Endothelial cell of umbilical vein (primary cell): ENCODE measurements at regions not wholly inside any gene's neighbourhood (a gene's known extent, or its start where the extent isn't known, plus 50 kb on each side); places are given as distances from the start of the nearest gene placed in this dataset.

Source experiments
- BruUV-seq: library from RNA; stranded (reverse); fragments of 400-500 nt; replicated peaks from 2 replicates; lab custom pipeline; 2021; lab: Mats Ljungman, UMichigan
- CTCF ChIA-PET: fragments of 300-600, 350-600 bp; sonication (Branson Sonifier 250); formaldehyde crosslinking; loops from one replicate; lab custom pipeline; 2021; ENCODE audit warnings: antibody characterized with exemption, inconsistent platforms; lab: Charles Lee
- POLR2A ChIA-PET: fragments of 300-600, 350-600 bp; sonication (Branson Sonifier 250); formaldehyde crosslinking; loops from one replicate; lab custom pipeline; 2021; ENCODE audit warnings: antibody characterized with exemption, inconsistent platforms; lab: Charles Lee
- DNase-seq: peaks from one replicate; pipeline ENCODE4 v3.0.0-alpha.2; 2011; ENCODE audit warnings: low read depth, low spot score
- FAIRE-seq: peaks from 2 replicates; lab custom pipeline; 2011; peaks lifted over from hg19 to GRCh38; lab: Jason Lieb, UNC
- H2AFZ ChIP-seq: 2 replicates; pipeline ENCODE4 v1.6.0; 2012; ENCODE audit warnings: low read depth, low read length, control low read depth, inconsistent platforms
- H3K27ac ChIP-seq: 2 replicates; pipeline ENCODE4 v1.5.1; 2011; ENCODE audit warnings: low read depth, mild to moderate bottlenecking, control low read depth, low read length, moderate library complexity; ENCODE audit not compliant: insufficient read depth
- H3K27me3 ChIP-seq, 2 experiments: 2 replicates each; pipeline versions ENCODE4 v1.6.0 to v1.6.1; 2011; ENCODE audit warnings: low read length in 2 of 2, mixed read lengths in 1 of 2; ENCODE audit not compliant: control insufficient read depth in 2 of 2, insufficient read depth in 2 of 2
- H3K36me3 ChIP-seq, 2 experiments: 2 replicates in 1 of 2; 3 replicates in 1 of 2; pipeline ENCODE4 v1.5.1; 2011; ENCODE audit warnings: low read length in 2 of 2, mild to moderate bottlenecking in 1 of 2, moderate library complexity in 1 of 2; ENCODE audit not compliant: control insufficient read depth in 2 of 2, insufficient read depth in 2 of 2; ENCODE audit errors: extremely low read depth in 1 of 2
- H3K4me1 ChIP-seq: 3 replicates; pipeline ENCODE4 v1.5.1; 2011; ENCODE audit warnings: mild to moderate bottlenecking, low read length; ENCODE audit not compliant: control insufficient read depth, insufficient read depth; ENCODE audit errors: extremely low read depth
- H3K4me2 ChIP-seq: 2 replicates; pipeline ENCODE4 v1.6.1; 2011; ENCODE audit warnings: low read length, control low read depth, mixed read lengths; ENCODE audit not compliant: insufficient read depth
- H3K4me3 ChIP-seq, 3 experiments: fragments of 200-600 bp in 1 of 3; sonication (generic), shearing (Covaris generic) in 1 of 3; replicated peaks in 1 of 3; 2 replicates each; pipeline ENCODE4 v1.5.1; 2011 to 2016; ENCODE audit warnings: control low read depth in 3 of 3, low read length in 3 of 3, mild to moderate bottlenecking in 2 of 3, inconsistent platforms in 1 of 3, low read depth in 1 of 3, moderate library complexity in 1 of 3; ENCODE audit not compliant: insufficient read depth in 1 of 3
- H3K79me2 ChIP-seq: 2 replicates; pipeline ENCODE4 v1.6.0; 2012; ENCODE audit warnings: low read length, inconsistent platforms; ENCODE audit not compliant: control insufficient read depth, insufficient read depth
- H3K9ac ChIP-seq: replicated peaks from 2 replicates; pipeline ENCODE3; 2011; ENCODE audit warnings: low read length, control low read depth; ENCODE audit not compliant: insufficient read depth; ENCODE audit errors: extremely low read depth
- H3K9me1 ChIP-seq: replicated peaks from 3 replicates; pipeline ENCODE4 v1.6.0; 2011; ENCODE audit warnings: mild to moderate bottlenecking, low read length; ENCODE audit not compliant: control insufficient read depth, insufficient read depth; ENCODE audit errors: extremely low read depth
- H3K9me3 ChIP-seq: replicated peaks from 2 replicates; pipeline ENCODE4 v1.5.1; 2012; ENCODE audit warnings: low read length, inconsistent platforms; ENCODE audit not compliant: control insufficient read depth, insufficient read depth
- H4K20me1 ChIP-seq: replicated peaks from 2 replicates; pipeline ENCODE3; 2011; ENCODE audit warnings: mild to moderate bottlenecking, low read length; ENCODE audit not compliant: control insufficient read depth, insufficient read depth; ENCODE audit errors: extremely low read depth
- CTCF ChIP-seq, 2 donors: IDR thresholded peaks; 1 replicate in 1 of 2; 2 replicates in 1 of 2; pipeline ENCODE4 v1.5.1; 2011; ENCODE audit warnings: low read length in 2 of 2, mild to moderate bottlenecking in 2 of 2, moderate library complexity in 2 of 2, control low read depth in 1 of 2, inconsistent platforms in 1 of 2, low read depth in 1 of 2; ENCODE audit not compliant: insufficient read depth in 1 of 2; ENCODE audit errors: extremely low read depth in 1 of 2
- EZH2 ChIP-seq: IDR thresholded peaks from 2 replicates; pipeline ENCODE4 v1.6.1; 2012; ENCODE audit warnings: borderline replicate concordance, low read depth, mild to moderate bottlenecking, moderate library complexity, low read length, inconsistent platforms; ENCODE audit not compliant: severe bottlenecking
- FOS ChIP-seq: IDR thresholded peaks from 2 replicates; pipeline ENCODE4 v1.6.1; 2011; ENCODE audit warnings: mild to moderate bottlenecking, low read length, moderate library complexity, borderline replicate concordance; ENCODE audit not compliant: insufficient read depth
- GATA2 ChIP-seq: IDR thresholded peaks from 2 replicates; pipeline ENCODE4 v1.7.0; 2011; ENCODE audit warnings: low read depth, mild to moderate bottlenecking, moderate library complexity, mixed read lengths, low read length; ENCODE audit not compliant: insufficient read length, insufficient read depth
- JUN ChIP-seq: IDR thresholded peaks from 2 replicates; pipeline ENCODE4 v1.6.1; 2011; ENCODE audit warnings: borderline replicate concordance, low read depth; ENCODE audit not compliant: insufficient read length, insufficient read depth
- MYC ChIP-seq: IDR thresholded peaks from one replicate; pipeline ENCODE4 v1.6.1; 2011; ENCODE audit warnings: mild to moderate bottlenecking, low read depth, low read length
- POLR2A ChIP-seq: IDR thresholded peaks from 2 replicates; pipeline ENCODE4 v1.6.1; 2012; ENCODE audit warnings: low read depth, mild to moderate bottlenecking, control low read depth, low read length
- POLR2AphosphoS5 ChIP-seq: IDR thresholded peaks from 2 replicates; pipeline ENCODE4 v1.6.1; 2012; ENCODE audit warnings: low read depth, mild to moderate bottlenecking, control low read depth, low read length, moderate library complexity; ENCODE audit not compliant: insufficient read depth
- dilution Hi-C: fragments of 300-500 bp; cut with MboI; formaldehyde crosslinking; loops from one replicate; pipeline ENCODE4 v1.15.0; 2019; ENCODE audit warnings: low sequenced_read_pairs; ENCODE audit not compliant: extremely low pct_ligation_motif_present
- intact Hi-C: fragments of 100-400 bp; cut with micrococcal nuclease; formaldehyde crosslinking; loops from one replicate; pipeline ENCODE4 v1.10.0; 2022
- TF ChIP-seq, protein P1 (sequence below): IDR thresholded peaks from 2 replicates; pipeline ENCODE4 v1.6.1; 2011; ENCODE audit not compliant: insufficient read depth, insufficient read length

DNA sequence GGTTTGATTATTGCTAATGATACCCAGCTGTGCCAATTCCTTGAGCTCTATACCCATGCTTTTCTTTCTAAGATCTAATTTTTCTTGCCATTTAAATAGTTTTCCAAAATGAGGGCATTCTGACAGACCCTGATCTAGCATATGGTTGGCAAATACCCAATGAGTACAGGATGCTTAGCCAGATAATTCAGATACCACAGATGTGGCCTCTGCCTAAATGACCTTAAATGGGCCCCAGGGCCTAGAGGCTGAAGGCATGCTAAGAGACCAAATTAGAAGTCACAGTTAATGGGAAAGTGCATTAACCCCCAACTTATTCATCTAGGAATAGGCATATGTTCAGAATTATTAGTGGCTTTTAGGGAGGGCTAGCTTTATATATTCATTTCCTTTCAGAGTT lies 122.3 kb upstream of the CNOT2 start:
- no TSS peak for BruUV-seq
- intact Hi-C loops (no loop called here), dilution Hi-C loops (no loop called here)
- no peaks in the 10 kb centered on the region for H3K9me3 ChIP-seq
- H3K27me3 ChIP-seq: peaks cover 0 to 3% of the 10 kb centered on the region in 2 experiments
- no peak for FAIRE-seq
- H3K4me1 ChIP-seq: no peaks in the 10 kb centered on the region
- H3K9me1 ChIP-seq: no peaks in the 10 kb centered on the region
- H3K36me3 ChIP-seq: no peaks in the 10 kb centered on the region
- no peak overlapping the region for H3K4me3 ChIP-seq
- H3K79me2 ChIP-seq: no peaks in the 10 kb centered on the region
- H4K20me1 ChIP-seq: no peaks in the 10 kb centered on the region
- no peak overlapping the region for H3K4me2 ChIP-seq
- no peak overlapping the region for H3K9ac ChIP-seq
- CTCF ChIA-PET: interaction anchor here (1.1 kb wide), 1 partner anchor 121 kb away, joined by 3 read pairs; no protein-coding TSS in a partner anchor
- DNase-seq: no peak
- no peak overlapping the region for H2AFZ ChIP-seq
- POLR2A ChIA-PET: no interaction called here
- no peak overlapping the region for H3K27ac ChIP-seq
- TF ChIP-seq POLR2AphosphoS5 (no peak), JUN (no peak), FOS (no peak), MYC (no peak), CTCF (IDR thresholded peaks at IDR 0.05; ENCODE audit: extremely low read depth in 1 of 2, insufficient read depth in 1 of 2, low read depth in 1 of 2, low read length in 2 of 2) (no peak), POLR2A (no peak), GATA2 (no peak), EZH2 (no peak)
- TF ChIP-seq, protein P1, sequence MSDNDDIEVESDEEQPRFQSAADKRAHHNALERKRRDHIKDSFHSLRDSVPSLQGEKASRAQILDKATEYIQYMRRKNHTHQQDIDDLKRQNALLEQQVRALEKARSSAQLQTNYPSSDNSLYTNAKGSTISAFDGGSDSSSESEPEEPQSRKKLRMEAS: no peak
